Peyer's patch (tissue), 4 donors: ENCODE measurements at regions not wholly inside any gene's neighbourhood (a gene's known extent, or its start where the extent isn't known, plus 50 kb on each side); places are given as distances from the start of the nearest gene placed in this dataset.

ENCODE experiments used
- CTCF ChIP-seq, 6 experiments: fragments of 450-650 bp in 4 of 6; fragments of 200-600 bp in 2 of 6; sonication (generic) in 1 of 6; IDR thresholded peaks; one replicate each; pipeline ENCODE4 v1.5.1; 2017 to 2019; ENCODE audit warnings: antibody characterized with exemption in 6 of 6, mild to moderate bottlenecking in 3 of 6, moderate library complexity in 1 of 6
- POLR2A ChIP-seq, 2 donors: fragments of 450-650 bp; IDR thresholded peaks; one replicate each; pipeline ENCODE4 v1.5.1; 2017; ENCODE audit warnings: antibody characterized with exemption in 2 of 2, mild to moderate bottlenecking in 2 of 2, moderate library complexity in 2 of 2

- TF ChIP-seq CTCF (IDR thresholded peaks at IDR 0.05) = no peak
- TF ChIP-seq POLR2A (IDR thresholded peaks at IDR 0.05) = no peak
Observed at GRCh38 chr12:92417373-92417772, 271.7 kb upstream of the BTG1 start.
